ENCODE measurements at regions not wholly inside any gene's neighbourhood (a gene's known extent, or its start where the extent isn't known, plus 50 kb on each side); places are given as distances from the start of the nearest gene placed in this dataset.

DNA sequence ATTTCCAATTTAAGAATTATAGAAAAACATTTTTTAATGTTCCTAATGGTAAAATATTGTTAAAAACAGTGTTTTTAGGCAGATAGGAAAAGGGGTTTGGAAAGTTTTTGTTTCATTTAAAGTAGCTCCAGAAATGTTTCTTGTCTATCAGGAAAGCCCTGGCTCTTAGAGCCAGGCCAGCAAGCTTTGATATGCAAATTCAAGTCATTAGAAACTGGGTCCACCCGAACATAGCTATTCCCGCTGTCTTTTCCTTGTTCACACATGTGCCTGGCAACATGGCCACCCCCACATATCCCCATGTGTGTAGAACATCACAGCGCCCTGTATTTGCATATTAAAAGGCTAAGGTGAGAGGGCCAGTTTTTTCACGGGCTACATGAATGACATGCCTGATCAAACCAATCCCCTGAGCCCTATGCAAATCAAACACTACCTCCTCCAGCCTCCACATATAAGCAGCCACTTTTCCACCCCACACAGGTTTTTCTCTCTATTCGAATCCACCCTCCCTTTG is 925.3 kb upstream of the CDH10 start:
- Histone ChIP-seq H3K4me1 (ENCODE audit: insufficient read depth, low read length) (no peaks in the 10 kb centered on the region), H3K27me3 (ENCODE audit: control insufficient read depth in 1 of 2, insufficient read depth in 2 of 2, low read length in 2 of 2) (no peaks in the 10 kb centered on the region), H3K4me3 (ENCODE audit: low read length) (no peak overlapping the region), H3K9me3 (ENCODE audit: control insufficient read depth in 1 of 2, insufficient read depth in 1 of 2, low read length in 2 of 2) (no peaks in the 10 kb centered on the region), H3K36me3 (ENCODE audit: insufficient read depth, low read length) (no peaks in the 10 kb centered on the region), H3K27ac (ENCODE audit: low read depth in 1 of 2, low read length in 2 of 2) (no peak overlapping the region)
- ChIA-PET CTCF (no interaction called here), POLR2A (no interaction called here)
- intact Hi-C loops (cut with DNase I, micrococcal nuclease) = no loop called here
- H3K4me1 Mint-ChIP-seq (ENCODE audit: low read depth) = no peaks in the 10 kb centered on the region
- no peaks in the 10 kb centered on the region for H3K27me3 Mint-ChIP-seq
- H3K36me3 Mint-ChIP-seq (ENCODE audit: low read depth) = no peaks in the 10 kb centered on the region
- DNase-seq (no peak), ATAC-seq (ENCODE audit: poor library complexity) (no peak)
- no peak overlapping the region for H3K27ac Mint-ChIP-seq
- no peak for TF ChIP-seq CTCF (IDR thresholded peaks at IDR 0.05)
- peaks cover 11% of the 10 kb centered on the region for H3K9me3 Mint-ChIP-seq
- no peak overlapping the region for H3K4me3 Mint-ChIP-seq

- POLR2A ChIA-PET = no interaction called here
- no peaks in the 10 kb centered on the region for H3K27me3 Mint-ChIP-seq
- H3K27ac Mint-ChIP-seq = no peak overlapping the region
- intact Hi-C loops (cut with DNase I, micrococcal nuclease) = no loop called here
- no peaks in the 10 kb centered on the region for H3K4me1 Mint-ChIP-seq (ENCODE audit: low read depth)
- no peak overlapping the region for H3K4me3 Mint-ChIP-seq
- peaks cover 11% of the 10 kb centered on the region for H3K9me3 Mint-ChIP-seq
- no peak for ATAC-seq (ENCODE audit: poor library complexity)
- no peaks in the 10 kb centered on the region for H3K36me3 Mint-ChIP-seq (ENCODE audit: low read depth)
- peak in 3 of 14 experiments; percentile 12 to 49 (median 43) for DNase-seq
- Histone ChIP-seq H3K27ac (ENCODE audit: low read depth in 1 of 2, low read length in 2 of 2) (no peak overlapping the region), H3K4me1 (ENCODE audit: insufficient read depth, low read length) (no peaks in the 10 kb centered on the region), H3K4me3 (ENCODE audit: low read length) (no peak overlapping the region), H3K36me3 (ENCODE audit: insufficient read depth, low read length) (no peaks in the 10 kb centered on the region), H3K27me3 (ENCODE audit: control insufficient read depth in 1 of 2, insufficient read depth in 2 of 2, low read length in 2 of 2) (no peaks in the 10 kb centered on the region), H3K9me3 (ENCODE audit: control insufficient read depth in 1 of 2, insufficient read depth in 1 of 2, low read length in 2 of 2) (no peaks in the 10 kb centered on the region)
- CTCF ChIA-PET = no interaction called here
- no peak for TF ChIP-seq CTCF (IDR thresholded peaks at IDR 0.05)
These were observed 924.3 kb upstream of the CDH10 start for GRCh38 chr5:25568989-25569625.

- H3K9me3 Mint-ChIP-seq = peaks cover 11% of the 10 kb centered on the region
- no peaks in the 10 kb centered on the region for H3K36me3 Mint-ChIP-seq (ENCODE audit: low read depth)
- no peaks in the 10 kb centered on the region for H3K4me1 Mint-ChIP-seq (ENCODE audit: low read depth)
- no peaks in the 10 kb centered on the region for H3K27me3 Mint-ChIP-seq
- intact Hi-C loops (cut with DNase I, micrococcal nuclease) = no loop called here
- no peaks in the 10 kb centered on the region for H3K9me3 ChIP-seq (ENCODE audit: control insufficient read depth in 1 of 2, insufficient read depth in 1 of 2, low read length in 2 of 2)
- no peak overlapping the region for H3K4me3 Mint-ChIP-seq
- H3K27ac Mint-ChIP-seq = no peak overlapping the region
- H3K4me3 ChIP-seq (ENCODE audit: low read length) = no peak overlapping the region
- ATAC-seq (ENCODE audit: poor library complexity) = no peak
- no peaks in the 10 kb centered on the region for H3K4me1 ChIP-seq (ENCODE audit: insufficient read depth, low read length)
- TF ChIP-seq CTCF (IDR thresholded peaks at IDR 0.05) = no peak
- no peaks in the 10 kb centered on the region for H3K27me3 ChIP-seq (ENCODE audit: control insufficient read depth in 1 of 2, insufficient read depth in 2 of 2, low read length in 2 of 2)
- ChIA-PET POLR2A (no interaction called here), CTCF (no interaction called here)
- no peak for DNase-seq
- no peak overlapping the region for H3K27ac ChIP-seq (ENCODE audit: low read depth in 1 of 2, low read length in 2 of 2)
- no peaks in the 10 kb centered on the region for H3K36me3 ChIP-seq (ENCODE audit: insufficient read depth, low read length)
These were observed 923.5 kb upstream of the CDH10 start for GRCh38 chr5:25568294-25568693.

All from CD4-positive, alpha-beta T cell (primary cell).